Endothelial cell of umbilical vein (primary cell): ENCODE measurements at regions not wholly inside any gene's neighbourhood (a gene's known extent, or its start where the extent isn't known, plus 50 kb on each side); places are given as distances from the start of the nearest gene placed in this dataset.

Experiments used
- BruUV-seq: library from RNA; stranded (reverse); fragments of 400-500 nt; replicated peaks from 2 replicates; lab custom pipeline; 2021; lab: Mats Ljungman, UMichigan
- CTCF ChIA-PET: fragments of 300-600, 350-600 bp; sonication (Branson Sonifier 250); formaldehyde crosslinking; loops from one replicate; lab custom pipeline; 2021; ENCODE audit warnings: antibody characterized with exemption, inconsistent platforms; lab: Charles Lee
- POLR2A ChIA-PET: fragments of 300-600, 350-600 bp; sonication (Branson Sonifier 250); formaldehyde crosslinking; loops from one replicate; lab custom pipeline; 2021; ENCODE audit warnings: antibody characterized with exemption, inconsistent platforms; lab: Charles Lee
- DNase-seq: peaks from one replicate; pipeline ENCODE4 v3.0.0-alpha.2; 2011; ENCODE audit warnings: low read depth, low spot score
- FAIRE-seq: peaks from 2 replicates; lab custom pipeline; 2011; peaks lifted over from hg19 to GRCh38; lab: Jason Lieb, UNC
- H2AFZ ChIP-seq: 2 replicates; pipeline ENCODE4 v1.6.0; 2012; ENCODE audit warnings: low read depth, low read length, control low read depth, inconsistent platforms
- H3K27ac ChIP-seq: 2 replicates; pipeline ENCODE4 v1.5.1; 2011; ENCODE audit warnings: low read depth, mild to moderate bottlenecking, control low read depth, low read length, moderate library complexity; ENCODE audit not compliant: insufficient read depth
- H3K27me3 ChIP-seq, 2 experiments: 2 replicates each; pipeline versions ENCODE4 v1.6.0 to v1.6.1; 2011; ENCODE audit warnings: low read length in 2 of 2, mixed read lengths in 1 of 2; ENCODE audit not compliant: control insufficient read depth in 2 of 2, insufficient read depth in 2 of 2
- H3K36me3 ChIP-seq, 2 experiments: 2 replicates in 1 of 2; 3 replicates in 1 of 2; pipeline ENCODE4 v1.5.1; 2011; ENCODE audit warnings: low read length in 2 of 2, mild to moderate bottlenecking in 1 of 2, moderate library complexity in 1 of 2; ENCODE audit not compliant: control insufficient read depth in 2 of 2, insufficient read depth in 2 of 2; ENCODE audit errors: extremely low read depth in 1 of 2
- H3K4me1 ChIP-seq: 3 replicates; pipeline ENCODE4 v1.5.1; 2011; ENCODE audit warnings: mild to moderate bottlenecking, low read length; ENCODE audit not compliant: control insufficient read depth, insufficient read depth; ENCODE audit errors: extremely low read depth
- H3K4me2 ChIP-seq: 2 replicates; pipeline ENCODE4 v1.6.1; 2011; ENCODE audit warnings: low read length, control low read depth, mixed read lengths; ENCODE audit not compliant: insufficient read depth
- H3K4me3 ChIP-seq, 3 experiments: fragments of 200-600 bp in 1 of 3; sonication (generic), shearing (Covaris generic) in 1 of 3; replicated peaks in 1 of 3; 2 replicates each; pipeline ENCODE4 v1.5.1; 2011 to 2016; ENCODE audit warnings: control low read depth in 3 of 3, low read length in 3 of 3, mild to moderate bottlenecking in 2 of 3, inconsistent platforms in 1 of 3, low read depth in 1 of 3, moderate library complexity in 1 of 3; ENCODE audit not compliant: insufficient read depth in 1 of 3
- H3K79me2 ChIP-seq: 2 replicates; pipeline ENCODE4 v1.6.0; 2012; ENCODE audit warnings: low read length, inconsistent platforms; ENCODE audit not compliant: control insufficient read depth, insufficient read depth
- H3K9ac ChIP-seq: replicated peaks from 2 replicates; pipeline ENCODE3; 2011; ENCODE audit warnings: low read length, control low read depth; ENCODE audit not compliant: insufficient read depth; ENCODE audit errors: extremely low read depth
- H3K9me1 ChIP-seq: replicated peaks from 3 replicates; pipeline ENCODE4 v1.6.0; 2011; ENCODE audit warnings: mild to moderate bottlenecking, low read length; ENCODE audit not compliant: control insufficient read depth, insufficient read depth; ENCODE audit errors: extremely low read depth
- H3K9me3 ChIP-seq: replicated peaks from 2 replicates; pipeline ENCODE4 v1.5.1; 2012; ENCODE audit warnings: low read length, inconsistent platforms; ENCODE audit not compliant: control insufficient read depth, insufficient read depth
- H4K20me1 ChIP-seq: replicated peaks from 2 replicates; pipeline ENCODE3; 2011; ENCODE audit warnings: mild to moderate bottlenecking, low read length; ENCODE audit not compliant: control insufficient read depth, insufficient read depth; ENCODE audit errors: extremely low read depth
- EZH2 ChIP-seq: IDR thresholded peaks from 2 replicates; pipeline ENCODE4 v1.6.1; 2012; ENCODE audit warnings: borderline replicate concordance, low read depth, mild to moderate bottlenecking, moderate library complexity, low read length, inconsistent platforms; ENCODE audit not compliant: severe bottlenecking
- FOS ChIP-seq: IDR thresholded peaks from 2 replicates; pipeline ENCODE4 v1.6.1; 2011; ENCODE audit warnings: mild to moderate bottlenecking, low read length, moderate library complexity, borderline replicate concordance; ENCODE audit not compliant: insufficient read depth
- GATA2 ChIP-seq: IDR thresholded peaks from 2 replicates; pipeline ENCODE4 v1.7.0; 2011; ENCODE audit warnings: low read depth, mild to moderate bottlenecking, moderate library complexity, mixed read lengths, low read length; ENCODE audit not compliant: insufficient read length, insufficient read depth
- JUN ChIP-seq: IDR thresholded peaks from 2 replicates; pipeline ENCODE4 v1.6.1; 2011; ENCODE audit warnings: borderline replicate concordance, low read depth; ENCODE audit not compliant: insufficient read length, insufficient read depth
- MYC ChIP-seq: IDR thresholded peaks from one replicate; pipeline ENCODE4 v1.6.1; 2011; ENCODE audit warnings: mild to moderate bottlenecking, low read depth, low read length
- POLR2A ChIP-seq: IDR thresholded peaks from 2 replicates; pipeline ENCODE4 v1.6.1; 2012; ENCODE audit warnings: low read depth, mild to moderate bottlenecking, control low read depth, low read length
- POLR2AphosphoS5 ChIP-seq: IDR thresholded peaks from 2 replicates; pipeline ENCODE4 v1.6.1; 2012; ENCODE audit warnings: low read depth, mild to moderate bottlenecking, control low read depth, low read length, moderate library complexity; ENCODE audit not compliant: insufficient read depth
- dilution Hi-C: fragments of 300-500 bp; cut with MboI; formaldehyde crosslinking; loops from one replicate; pipeline ENCODE4 v1.15.0; 2019; ENCODE audit warnings: low sequenced_read_pairs; ENCODE audit not compliant: extremely low pct_ligation_motif_present
- intact Hi-C: fragments of 100-400 bp; cut with micrococcal nuclease; formaldehyde crosslinking; loops from one replicate; pipeline ENCODE4 v1.10.0; 2022
- TF ChIP-seq, protein P1 (sequence below), 2 donors: IDR thresholded peaks; 1 replicate in 1 of 2; 2 replicates in 1 of 2; pipeline ENCODE4 v1.5.1; 2011; ENCODE audit warnings: low read length in 2 of 2, mild to moderate bottlenecking in 2 of 2, moderate library complexity in 2 of 2, control low read depth in 1 of 2, inconsistent platforms in 1 of 2, low read depth in 1 of 2; ENCODE audit not compliant: insufficient read depth in 1 of 2; ENCODE audit errors: extremely low read depth in 1 of 2
- TF ChIP-seq, protein P2 (sequence below): IDR thresholded peaks from 2 replicates; pipeline ENCODE4 v1.6.1; 2011; ENCODE audit not compliant: insufficient read depth, insufficient read length

DNA sequence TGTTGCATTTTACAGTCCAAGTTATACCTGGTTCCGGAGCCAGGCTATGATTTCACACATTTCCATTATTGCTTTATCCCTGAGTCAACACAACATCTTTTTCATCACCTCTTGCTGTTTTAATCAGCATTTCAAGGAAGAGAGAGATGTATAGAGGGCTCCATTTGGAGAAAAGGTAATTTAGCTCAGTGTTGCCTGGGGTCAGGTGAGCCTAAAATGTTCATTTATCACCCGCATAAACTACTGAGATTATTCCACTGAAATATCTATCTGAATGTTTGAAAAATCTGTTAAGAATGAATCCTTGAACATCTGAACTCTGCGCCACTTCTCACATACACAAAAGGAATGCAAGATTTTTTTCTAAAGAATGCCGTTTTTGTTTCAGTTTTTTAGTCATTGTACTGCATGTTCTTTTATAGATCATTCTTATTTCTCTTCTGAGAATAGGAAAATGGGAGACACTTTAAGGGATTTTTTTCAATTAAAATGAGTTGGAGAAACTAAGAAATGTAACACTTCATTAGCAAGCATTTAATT lies 51.5 kb upstream of the AGTR1 start:
- FAIRE-seq (no peak), DNase-seq (no peak)
- ChIA-PET POLR2A (no interaction called here), CTCF (interaction anchor here (1.8 kb wide), 1 partner anchor 266 kb away, joined by 6 read pairs; no protein-coding TSS in a partner anchor)
- no peaks in the 10 kb centered on the region for H4K20me1 ChIP-seq
- H2AFZ ChIP-seq, result no peak overlapping the region
- no peaks in the 10 kb centered on the region for H3K9me1 ChIP-seq
- TF ChIP-seq FOS, result no peak
- TF ChIP-seq EZH2, result no peak
- TF ChIP-seq, protein P1, sequence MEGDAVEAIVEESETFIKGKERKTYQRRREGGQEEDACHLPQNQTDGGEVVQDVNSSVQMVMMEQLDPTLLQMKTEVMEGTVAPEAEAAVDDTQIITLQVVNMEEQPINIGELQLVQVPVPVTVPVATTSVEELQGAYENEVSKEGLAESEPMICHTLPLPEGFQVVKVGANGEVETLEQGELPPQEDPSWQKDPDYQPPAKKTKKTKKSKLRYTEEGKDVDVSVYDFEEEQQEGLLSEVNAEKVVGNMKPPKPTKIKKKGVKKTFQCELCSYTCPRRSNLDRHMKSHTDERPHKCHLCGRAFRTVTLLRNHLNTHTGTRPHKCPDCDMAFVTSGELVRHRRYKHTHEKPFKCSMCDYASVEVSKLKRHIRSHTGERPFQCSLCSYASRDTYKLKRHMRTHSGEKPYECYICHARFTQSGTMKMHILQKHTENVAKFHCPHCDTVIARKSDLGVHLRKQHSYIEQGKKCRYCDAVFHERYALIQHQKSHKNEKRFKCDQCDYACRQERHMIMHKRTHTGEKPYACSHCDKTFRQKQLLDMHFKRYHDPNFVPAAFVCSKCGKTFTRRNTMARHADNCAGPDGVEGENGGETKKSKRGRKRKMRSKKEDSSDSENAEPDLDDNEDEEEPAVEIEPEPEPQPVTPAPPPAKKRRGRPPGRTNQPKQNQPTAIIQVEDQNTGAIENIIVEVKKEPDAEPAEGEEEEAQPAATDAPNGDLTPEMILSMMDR (IDR thresholded peaks at IDR 0.05; ENCODE audit: extremely low read depth in 1 of 2, insufficient read depth in 1 of 2, low read depth in 1 of 2, low read length in 2 of 2), result no peak
- no peak for TF ChIP-seq POLR2A
- no peak for TF ChIP-seq GATA2
- TF ChIP-seq POLR2AphosphoS5, result no peak
- TF ChIP-seq MYC, result no peak
- TF ChIP-seq JUN, result no peak
- TF ChIP-seq, protein P2, sequence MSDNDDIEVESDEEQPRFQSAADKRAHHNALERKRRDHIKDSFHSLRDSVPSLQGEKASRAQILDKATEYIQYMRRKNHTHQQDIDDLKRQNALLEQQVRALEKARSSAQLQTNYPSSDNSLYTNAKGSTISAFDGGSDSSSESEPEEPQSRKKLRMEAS, result no peak
- no peak overlapping the region for H3K9ac ChIP-seq
- dilution Hi-C loops, result no loop called here
- no peaks in the 10 kb centered on the region for H3K79me2 ChIP-seq
- no peaks in the 10 kb centered on the region for H3K9me3 ChIP-seq
- intact Hi-C loops, result no loop called here
- H3K4me3 ChIP-seq, result no peak overlapping the region
- H3K27me3 ChIP-seq, result no peaks in the 10 kb centered on the region
- no peaks in the 10 kb centered on the region for H3K36me3 ChIP-seq
- no peaks in the 10 kb centered on the region for H3K4me1 ChIP-seq
- no TSS peak for BruUV-seq
- H3K4me2 ChIP-seq, result no peak overlapping the region
- H3K27ac ChIP-seq, result no peak overlapping the region
